ENCODE measurements at regions not wholly inside any gene's neighbourhood (a gene's known extent, or its start where the extent isn't known, plus 50 kb on each side); places are given as distances from the start of the nearest gene placed in this dataset.

DNA sequence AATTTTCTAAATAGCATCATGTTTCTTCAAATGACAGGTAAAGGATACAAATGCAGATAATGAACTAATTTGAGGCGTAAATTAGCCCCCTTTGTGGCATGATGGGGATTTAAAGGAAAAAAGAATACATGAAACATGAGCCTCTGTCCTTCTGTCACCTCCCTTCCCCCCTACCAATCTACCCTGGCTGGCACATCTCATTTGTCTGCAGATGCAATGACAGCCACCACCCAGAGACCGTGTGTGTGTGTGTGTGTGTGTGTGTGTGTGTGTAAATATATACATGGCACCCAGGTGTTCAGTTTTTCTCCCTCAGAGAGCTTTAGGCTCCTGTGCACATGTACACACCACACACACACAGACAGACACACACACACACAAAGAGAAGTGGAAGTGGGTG is 451.1 kb downstream of the RWDD3 start:
- no peaks in the 10 kb centered on the region for H3K27me3 ChIP-seq (ENCODE audit: insufficient read depth, low read length)
- H2AFZ ChIP-seq (ENCODE audit: low read length) = no peak overlapping the region
- no peaks in the 10 kb centered on the region for H3K36me3 ChIP-seq (ENCODE audit: insufficient read depth, low read length)
- no peak overlapping the region for H3K27ac ChIP-seq (ENCODE audit: low read depth, low read length)
- H3K9me3 ChIP-seq (ENCODE audit: low read depth, low read length) = no peaks in the 10 kb centered on the region
- H3K4me2 ChIP-seq (ENCODE audit: insufficient read depth, low read length) = no peak overlapping the region
- TF ChIP-seq, protein P1, sequence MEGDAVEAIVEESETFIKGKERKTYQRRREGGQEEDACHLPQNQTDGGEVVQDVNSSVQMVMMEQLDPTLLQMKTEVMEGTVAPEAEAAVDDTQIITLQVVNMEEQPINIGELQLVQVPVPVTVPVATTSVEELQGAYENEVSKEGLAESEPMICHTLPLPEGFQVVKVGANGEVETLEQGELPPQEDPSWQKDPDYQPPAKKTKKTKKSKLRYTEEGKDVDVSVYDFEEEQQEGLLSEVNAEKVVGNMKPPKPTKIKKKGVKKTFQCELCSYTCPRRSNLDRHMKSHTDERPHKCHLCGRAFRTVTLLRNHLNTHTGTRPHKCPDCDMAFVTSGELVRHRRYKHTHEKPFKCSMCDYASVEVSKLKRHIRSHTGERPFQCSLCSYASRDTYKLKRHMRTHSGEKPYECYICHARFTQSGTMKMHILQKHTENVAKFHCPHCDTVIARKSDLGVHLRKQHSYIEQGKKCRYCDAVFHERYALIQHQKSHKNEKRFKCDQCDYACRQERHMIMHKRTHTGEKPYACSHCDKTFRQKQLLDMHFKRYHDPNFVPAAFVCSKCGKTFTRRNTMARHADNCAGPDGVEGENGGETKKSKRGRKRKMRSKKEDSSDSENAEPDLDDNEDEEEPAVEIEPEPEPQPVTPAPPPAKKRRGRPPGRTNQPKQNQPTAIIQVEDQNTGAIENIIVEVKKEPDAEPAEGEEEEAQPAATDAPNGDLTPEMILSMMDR (IDR thresholded peaks at IDR 0.05; ENCODE audit: extremely low read depth, low read depth, low read length) = no peak
- H3K4me1 ChIP-seq (ENCODE audit: insufficient read depth, low read length) = no peaks in the 10 kb centered on the region
- H4K20me1 ChIP-seq (ENCODE audit: insufficient read depth, low read length) = no peaks in the 10 kb centered on the region
- no peaks in the 10 kb centered on the region for H3K79me2 ChIP-seq (ENCODE audit: insufficient read depth, low read length)
- no peak for DNase-seq (ENCODE audit: insufficient read length, low spot score, missing footprints)
- no peak overlapping the region for H3K4me3 ChIP-seq (ENCODE audit: insufficient read depth, low read length)

DNA sequence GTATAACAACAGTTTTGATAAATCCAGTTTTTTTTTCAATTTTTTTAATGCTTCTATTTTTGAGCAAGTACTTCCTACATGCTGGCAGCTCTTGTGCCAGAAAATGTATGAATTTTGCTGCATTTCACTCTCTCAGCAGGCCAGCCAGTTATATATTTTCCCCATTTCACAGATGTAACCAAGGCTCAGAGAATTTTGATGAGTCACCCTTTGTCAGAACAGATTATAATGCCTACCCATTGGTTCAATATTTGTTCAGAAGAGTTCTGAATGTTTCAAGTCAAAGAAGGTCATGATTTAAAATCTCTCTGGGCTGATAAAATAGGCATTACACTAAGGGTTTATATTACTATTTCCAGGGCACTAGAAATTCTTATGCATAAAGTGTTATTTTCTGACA is 452.2 kb downstream of the RWDD3 start:
- Histone ChIP-seq H3K79me2 (ENCODE audit: insufficient read depth, low read length) (no peaks in the 10 kb centered on the region), H3K27ac (ENCODE audit: low read depth, low read length) (no peak overlapping the region), H3K9me3 (ENCODE audit: low read depth, low read length) (no peaks in the 10 kb centered on the region), H3K4me1 (ENCODE audit: insufficient read depth, low read length) (no peaks in the 10 kb centered on the region), H3K27me3 (ENCODE audit: insufficient read depth, low read length) (no peaks in the 10 kb centered on the region), H3K4me3 (ENCODE audit: insufficient read depth, low read length) (no peak overlapping the region), H3K4me2 (ENCODE audit: insufficient read depth, low read length) (no peak overlapping the region), H4K20me1 (ENCODE audit: insufficient read depth, low read length) (no peaks in the 10 kb centered on the region), H2AFZ (ENCODE audit: low read length) (no peak overlapping the region), H3K36me3 (ENCODE audit: insufficient read depth, low read length) (no peaks in the 10 kb centered on the region)
- TF ChIP-seq, protein P1 (IDR thresholded peaks at IDR 0.05; ENCODE audit: extremely low read depth, low read depth, low read length) = no peak
- no peak for DNase-seq (ENCODE audit: insufficient read length, low spot score, missing footprints)

DNA sequence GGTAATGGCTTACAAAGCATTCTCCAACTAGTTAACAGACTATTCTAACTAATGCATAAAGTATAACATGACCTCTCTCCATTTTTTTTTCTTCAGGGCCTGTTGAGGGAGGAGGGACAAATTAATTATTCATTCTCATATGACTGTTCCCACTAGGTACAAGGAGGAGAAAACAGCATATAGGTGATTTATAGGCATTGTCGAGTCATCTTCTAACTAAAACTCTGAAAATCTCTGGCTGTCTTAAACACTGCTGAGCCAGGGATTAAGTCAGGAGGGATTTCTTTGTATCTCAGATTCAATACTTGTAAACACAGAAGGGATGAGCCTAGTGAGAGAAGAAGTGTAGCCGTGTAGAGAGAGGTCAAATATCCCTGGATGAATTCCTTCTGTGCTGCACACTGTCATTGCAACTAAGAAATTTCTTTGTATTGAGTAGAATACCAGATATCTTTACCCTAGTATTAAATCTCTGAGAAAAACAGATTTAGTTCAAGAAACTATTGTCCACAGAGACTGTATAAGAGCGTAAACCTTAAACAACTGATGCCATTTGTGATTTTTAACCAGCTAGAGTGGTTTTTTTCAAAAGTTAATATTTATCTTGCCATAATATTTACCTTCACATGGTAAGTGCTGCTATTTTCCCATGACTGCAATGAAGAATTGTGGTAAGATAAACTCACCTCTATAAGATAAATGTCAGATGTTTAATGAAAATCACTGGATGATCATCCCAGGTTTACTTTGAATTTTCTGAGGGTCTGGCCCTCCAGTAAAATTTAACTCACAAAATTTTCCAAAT is 465.3 kb downstream of the RWDD3 start:
- Histone ChIP-seq H3K36me3 (ENCODE audit: insufficient read depth, low read length) (no peaks in the 10 kb centered on the region), H3K4me1 (ENCODE audit: insufficient read depth, low read length) (no peaks in the 10 kb centered on the region), H3K27me3 (ENCODE audit: insufficient read depth, low read length) (no peaks in the 10 kb centered on the region), H4K20me1 (ENCODE audit: insufficient read depth, low read length) (no peaks in the 10 kb centered on the region), H3K27ac (ENCODE audit: low read depth, low read length) (no peak overlapping the region), H3K79me2 (ENCODE audit: insufficient read depth, low read length) (no peaks in the 10 kb centered on the region), H3K9me3 (ENCODE audit: low read depth, low read length) (peaks cover 9% of the 10 kb centered on the region), H2AFZ (ENCODE audit: low read length) (no peak overlapping the region), H3K4me3 (ENCODE audit: insufficient read depth, low read length) (no peak overlapping the region), H3K4me2 (ENCODE audit: insufficient read depth, low read length) (no peak overlapping the region)
- DNase-seq (ENCODE audit: insufficient read length, low spot score, missing footprints) = no peak
- TF ChIP-seq, protein P1 (IDR thresholded peaks at IDR 0.05; ENCODE audit: extremely low read depth, low read depth, low read length) = no peak

DNA sequence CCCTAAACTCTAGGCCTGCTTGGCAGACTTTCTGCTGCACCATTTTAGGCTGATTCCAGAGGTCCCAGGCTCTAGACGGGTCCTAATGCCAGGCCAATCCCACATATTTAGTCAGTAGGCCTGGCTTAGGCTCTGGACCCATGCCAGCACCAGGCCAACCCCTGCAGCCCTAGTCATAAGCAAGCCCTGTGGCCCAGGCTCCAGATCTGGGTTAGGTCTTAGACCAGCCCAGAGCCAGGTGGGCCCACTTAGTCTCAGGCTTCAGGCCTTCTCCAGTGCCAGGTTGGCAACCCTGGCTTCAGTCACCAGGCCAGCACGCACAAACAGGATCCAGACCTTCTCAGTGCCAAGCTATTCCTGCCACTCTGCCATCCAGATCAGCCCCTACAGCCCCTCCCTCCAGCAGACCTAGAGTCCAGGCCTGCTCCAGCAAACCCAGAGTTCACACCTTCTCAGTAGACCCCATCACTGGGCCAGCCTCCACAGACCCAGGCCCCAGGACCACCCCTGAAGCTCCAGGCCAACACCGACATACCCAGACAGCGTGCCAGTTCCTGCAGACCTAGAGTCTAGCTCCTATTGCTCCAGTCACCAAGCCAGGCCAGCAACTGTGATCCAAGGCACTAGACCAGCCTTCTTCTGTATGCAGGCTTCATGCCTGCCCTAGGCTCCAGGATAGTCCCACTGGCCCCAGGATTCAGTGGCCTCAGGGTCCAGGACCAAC is 467.6 kb downstream of the RWDD3 start:
- TF ChIP-seq, protein P1 (IDR thresholded peaks at IDR 0.05; ENCODE audit: extremely low read depth, low read depth, low read length) = no peak
- no peaks in the 10 kb centered on the region for H3K4me1 ChIP-seq (ENCODE audit: insufficient read depth, low read length)
- no peaks in the 10 kb centered on the region for H4K20me1 ChIP-seq (ENCODE audit: insufficient read depth, low read length)
- H3K4me2 ChIP-seq (ENCODE audit: insufficient read depth, low read length) = no peak overlapping the region
- H3K4me3 ChIP-seq (ENCODE audit: insufficient read depth, low read length) = no peak overlapping the region
- H3K36me3 ChIP-seq (ENCODE audit: insufficient read depth, low read length) = no peaks in the 10 kb centered on the region
- peaks cover 9% of the 10 kb centered on the region for H3K9me3 ChIP-seq (ENCODE audit: low read depth, low read length)
- H2AFZ ChIP-seq (ENCODE audit: low read length) = no peak overlapping the region
- no peak for DNase-seq (ENCODE audit: insufficient read length, low spot score, missing footprints)
- H3K79me2 ChIP-seq (ENCODE audit: insufficient read depth, low read length) = no peaks in the 10 kb centered on the region
- no peak overlapping the region for H3K27ac ChIP-seq (ENCODE audit: low read depth, low read length)
- H3K27me3 ChIP-seq (ENCODE audit: insufficient read depth, low read length) = no peaks in the 10 kb centered on the region
